Gastroesophageal sphincter (tissue), 3 donors: ENCODE measurements at regions not wholly inside any gene's neighbourhood (a gene's known extent, or its start where the extent isn't known, plus 50 kb on each side); places are given as distances from the start of the nearest gene placed in this dataset.

Experiments
- CTCF ChIP-seq, 4 experiments: fragments of 200-600 bp in 2 of 4; fragments of 450-650 bp in 2 of 4; sonication (generic) in 1 of 4; IDR thresholded peaks; one replicate each; pipeline ENCODE4 v1.5.1; 2017 to 2019; ENCODE audit warnings: antibody characterized with exemption in 4 of 4, mild to moderate bottlenecking in 2 of 4, moderate library complexity in 2 of 4
- EP300 ChIP-seq: sonication (generic); formaldehyde crosslinking; IDR thresholded peaks from one replicate; pipeline ENCODE4 v1.6.1; 2017; ENCODE audit warnings: antibody characterized with exemption, mild to moderate bottlenecking

GRCh38 chr2:16900405-16901025 lies 234.9 kb upstream of the CYRIA start:
- TF ChIP-seq EP300 (no peak), CTCF (IDR thresholded peaks at IDR 0.05) (no peak)
